ENCODE measurements at regions not wholly inside any gene's neighbourhood (a gene's known extent, or its start where the extent isn't known, plus 50 kb on each side); places are given as distances from the start of the nearest gene placed in this dataset.

- no peak for DNase-seq (ENCODE audit: low read depth)
- no peak for TF ChIP-seq CTCF (IDR thresholded peaks at IDR 0.05; ENCODE audit: low read depth, low read length, missing control alignments)
- no peak overlapping the region for H3K4me3 ChIP-seq (ENCODE audit: low read depth, low read length)
Observed at GRCh38 chr11:19499026-19499669, 213.5 kb upstream of the NAV2 start.

GRCh38 chr11:19493446-19494213 is 219.0 kb upstream of the NAV2 start:
- H3K4me3 ChIP-seq (ENCODE audit: low read depth, low read length), result no peak overlapping the region
- TF ChIP-seq CTCF (IDR thresholded peaks at IDR 0.05; ENCODE audit: low read depth, low read length, missing control alignments), result no peak
- no peak for DNase-seq (ENCODE audit: low read depth)

GRCh38 chr11:19482319-19483100 is 230.1 kb upstream of the NAV2 start:
- no peak overlapping the region for H3K4me3 ChIP-seq (ENCODE audit: low read depth, low read length)
- no peak for TF ChIP-seq CTCF (IDR thresholded peaks at IDR 0.05; ENCODE audit: low read depth, low read length, missing control alignments)
- DNase-seq (ENCODE audit: low read depth), result no peak

GRCh38 chr11:19480540-19480939 is 232.1 kb upstream of the NAV2 start:
- H3K4me3 ChIP-seq (ENCODE audit: low read depth, low read length), result no peak overlapping the region
- no peak for DNase-seq (ENCODE audit: low read depth)
- TF ChIP-seq CTCF (IDR thresholded peaks at IDR 0.05; ENCODE audit: low read depth, low read length, missing control alignments), result no peak

- no peak overlapping the region for H3K4me3 ChIP-seq (ENCODE audit: low read depth, low read length)
- no peak for TF ChIP-seq CTCF (IDR thresholded peaks at IDR 0.05; ENCODE audit: low read depth, low read length, missing control alignments)
- no peak for DNase-seq (ENCODE audit: low read depth)
Observed at GRCh38 chr11:19478891-19479290, 233.7 kb upstream of the NAV2 start.

GRCh38 chr11:19474954-19475721 is 234.4 kb upstream of the E2F8 start:
- no peak for TF ChIP-seq CTCF (IDR thresholded peaks at IDR 0.05; ENCODE audit: low read depth, low read length, missing control alignments)
- H3K4me3 ChIP-seq (ENCODE audit: low read depth, low read length), result no peak overlapping the region
- DNase-seq (ENCODE audit: low read depth), result peak; percentile 49

Data from GM12864 (cell line).